Right hindlimb (tissue), 1 donor: ENCODE measurements at regions not wholly inside any gene's neighbourhood (a gene's known extent, or its start where the extent isn't known, plus 50 kb on each side); places are given as distances from the start of the nearest gene placed in this dataset.

Experiments
- DNase-seq: peaks from one replicate; pipeline ENCODE4 v3.0.0-alpha.2; 2018

DNA sequence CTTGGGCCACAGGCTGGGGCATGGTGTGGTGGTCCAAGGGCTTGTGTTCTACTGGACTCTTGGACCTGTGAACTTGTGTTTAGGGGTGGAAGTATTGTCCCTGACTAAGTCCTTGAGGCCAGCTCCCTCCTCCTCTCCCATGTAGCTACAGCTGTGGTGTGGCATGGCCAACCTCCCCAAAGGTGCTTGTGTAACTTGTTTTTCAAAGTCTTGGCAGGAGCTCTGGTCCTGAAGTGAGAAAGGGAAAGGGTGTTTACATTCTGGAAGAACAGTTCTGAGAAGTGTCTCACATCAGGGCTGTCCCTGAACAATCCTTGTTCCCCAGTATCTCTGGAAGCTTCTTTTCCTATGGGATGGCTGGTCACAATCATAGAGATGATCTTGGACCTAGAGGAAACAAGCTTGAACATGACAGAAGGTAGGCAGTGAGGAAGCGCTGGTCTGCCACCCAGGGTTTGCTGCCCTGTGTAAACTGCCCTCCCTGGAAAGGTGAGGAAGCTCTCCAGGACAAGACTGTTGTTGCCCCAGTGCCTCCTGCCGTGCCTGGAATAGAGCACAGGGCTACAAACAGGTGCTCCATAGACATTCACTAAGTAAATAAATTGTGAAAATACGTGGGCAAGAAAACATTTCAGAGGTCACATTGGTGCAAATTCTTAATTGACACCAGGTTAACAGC, 64.6 kb upstream of the KLF9 start:
- DNase-seq: no peak

DNA sequence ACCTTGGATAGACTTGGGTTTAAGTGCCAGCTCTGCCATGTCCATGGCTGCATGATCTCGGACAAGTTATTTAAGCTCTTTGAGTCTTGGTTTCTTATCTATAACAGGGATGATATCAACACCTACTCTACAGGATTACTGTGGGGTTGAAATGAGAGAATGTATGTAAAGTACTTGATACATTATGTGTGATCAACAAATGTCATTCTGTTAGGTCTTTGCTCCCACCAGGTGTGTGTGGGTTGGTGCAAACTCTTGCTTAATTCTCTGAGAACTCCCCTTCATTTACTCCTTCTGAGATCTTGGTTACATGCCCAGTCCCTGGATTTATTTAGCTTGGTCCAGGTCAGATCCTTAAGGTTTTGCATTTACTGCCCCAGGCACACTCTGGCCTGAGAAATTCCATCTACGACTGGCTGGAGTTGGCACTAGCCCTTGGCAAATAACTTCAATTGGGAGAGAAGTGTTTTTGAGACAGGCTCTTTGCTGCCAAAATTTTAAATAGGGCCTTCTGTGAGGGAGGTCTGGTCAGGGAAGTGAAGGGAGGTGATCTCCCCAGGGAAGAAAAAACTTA, 63.5 kb upstream of the KLF9 start:
- DNase-seq: no peak

DNA sequence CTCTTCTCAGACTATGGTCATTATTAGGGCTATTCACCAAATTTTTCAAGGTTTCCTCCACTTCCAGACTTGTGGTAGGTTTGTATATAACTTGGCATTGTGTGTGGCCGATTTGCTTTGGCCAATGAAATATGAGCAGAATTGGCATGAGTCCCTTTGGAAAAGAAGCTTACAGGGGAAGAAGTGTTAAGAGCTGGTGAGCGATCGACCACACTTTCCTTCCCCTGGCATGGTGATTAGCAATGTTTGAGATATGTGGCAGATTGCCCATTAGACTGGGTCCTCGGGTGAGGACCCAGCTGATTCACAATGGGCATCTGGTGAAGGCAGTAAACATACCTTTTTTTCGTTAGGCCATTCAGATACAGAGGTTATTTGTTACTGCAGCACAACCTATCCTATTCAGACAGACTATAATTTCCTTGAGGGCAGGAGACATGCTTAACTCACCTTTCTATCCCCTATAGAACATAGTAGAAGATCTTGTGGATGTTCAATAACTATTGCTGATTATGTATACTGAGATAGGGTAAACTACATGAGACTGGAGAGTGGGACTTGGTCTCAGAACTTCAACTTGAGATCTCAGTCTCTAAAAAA, 62.8 kb upstream of the KLF9 start:
- DNase-seq: no peak

DNA sequence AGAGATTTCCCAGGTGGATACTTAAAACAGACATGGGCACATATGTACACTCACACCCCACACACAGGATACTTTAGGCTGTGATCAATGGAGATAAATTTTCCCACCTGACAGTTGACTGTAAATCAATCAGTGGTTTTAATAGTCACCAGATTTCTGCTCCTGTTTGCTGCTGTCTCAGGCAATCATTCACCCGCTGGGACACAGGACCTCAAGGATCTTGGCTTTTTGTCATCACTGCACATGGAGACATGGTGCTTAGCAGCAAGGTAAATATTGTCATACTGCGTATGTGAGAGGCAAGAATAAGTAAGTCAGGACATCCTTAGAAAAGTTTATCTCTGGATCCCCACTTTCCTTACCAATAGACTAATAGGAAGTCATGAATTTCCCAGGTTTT, 60.8 kb upstream of the KLF9 start:
- DNase-seq: peak; percentile 32

DNA sequence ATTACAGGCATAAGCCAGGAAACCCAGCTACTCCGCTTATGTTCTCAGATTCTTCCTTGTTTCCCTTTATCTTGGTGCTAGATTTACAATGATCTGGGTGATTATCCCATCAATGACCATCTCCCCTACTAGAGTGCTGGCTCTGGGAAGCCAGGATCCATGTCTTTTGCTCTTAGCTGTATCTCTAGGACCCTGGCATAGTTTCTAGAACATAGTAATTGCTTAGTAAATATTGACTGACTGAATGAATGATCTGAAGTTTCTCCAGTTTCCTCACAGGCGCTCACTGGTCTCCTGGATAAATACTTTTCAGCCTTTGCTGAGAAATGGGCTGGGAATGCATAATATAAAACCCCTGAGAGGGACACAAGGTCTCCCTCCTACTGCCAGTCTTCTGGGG, 60.0 kb upstream of the KLF9 start:
- DNase-seq: no peak

DNA sequence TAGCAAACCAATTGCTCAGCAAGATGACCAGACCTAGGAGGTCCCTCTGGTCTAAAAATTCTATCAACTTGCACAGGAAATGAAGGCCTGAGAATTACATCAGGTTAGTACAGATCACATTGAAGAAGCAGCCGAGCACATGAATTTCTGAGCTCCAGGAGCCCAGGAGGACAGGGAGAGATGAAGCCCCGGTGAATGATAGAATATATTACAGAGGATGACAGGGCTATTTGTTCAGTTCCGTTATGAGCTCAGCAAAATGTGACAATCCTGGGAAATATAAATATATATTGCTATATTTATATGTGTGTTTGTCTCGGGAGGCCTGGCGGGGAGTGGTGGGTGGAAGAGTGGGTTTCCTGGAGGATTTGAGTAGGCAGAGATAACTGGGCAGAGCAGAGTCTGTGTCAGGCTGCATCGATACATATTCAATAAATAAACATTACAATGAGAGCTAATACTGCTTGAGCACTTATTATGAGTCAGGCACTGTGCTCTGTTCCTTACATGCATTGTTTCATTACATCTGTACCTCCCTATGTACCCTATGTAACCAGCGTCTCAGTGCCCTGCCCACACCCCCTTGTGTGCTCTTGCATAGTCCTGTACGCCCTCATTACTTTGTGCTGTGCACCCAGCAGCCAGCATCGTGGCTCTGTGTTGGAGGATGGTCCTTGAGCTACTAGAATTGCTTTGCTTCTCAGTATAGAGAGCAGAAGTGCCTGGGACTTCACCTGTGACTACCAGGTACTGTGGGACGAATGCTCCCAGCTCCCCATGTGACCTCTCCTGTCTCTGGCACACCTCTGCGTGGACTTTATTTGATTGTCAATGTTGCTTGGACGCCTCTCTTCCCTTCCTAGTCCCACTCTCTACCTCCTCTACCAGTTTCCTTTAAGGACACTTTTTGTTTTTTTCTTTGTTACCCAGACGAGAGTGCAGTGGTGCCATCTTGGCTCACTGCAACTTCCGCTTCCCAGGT, 58.1 kb upstream of the KLF9 start:
- DNase-seq: no peak

DNA sequence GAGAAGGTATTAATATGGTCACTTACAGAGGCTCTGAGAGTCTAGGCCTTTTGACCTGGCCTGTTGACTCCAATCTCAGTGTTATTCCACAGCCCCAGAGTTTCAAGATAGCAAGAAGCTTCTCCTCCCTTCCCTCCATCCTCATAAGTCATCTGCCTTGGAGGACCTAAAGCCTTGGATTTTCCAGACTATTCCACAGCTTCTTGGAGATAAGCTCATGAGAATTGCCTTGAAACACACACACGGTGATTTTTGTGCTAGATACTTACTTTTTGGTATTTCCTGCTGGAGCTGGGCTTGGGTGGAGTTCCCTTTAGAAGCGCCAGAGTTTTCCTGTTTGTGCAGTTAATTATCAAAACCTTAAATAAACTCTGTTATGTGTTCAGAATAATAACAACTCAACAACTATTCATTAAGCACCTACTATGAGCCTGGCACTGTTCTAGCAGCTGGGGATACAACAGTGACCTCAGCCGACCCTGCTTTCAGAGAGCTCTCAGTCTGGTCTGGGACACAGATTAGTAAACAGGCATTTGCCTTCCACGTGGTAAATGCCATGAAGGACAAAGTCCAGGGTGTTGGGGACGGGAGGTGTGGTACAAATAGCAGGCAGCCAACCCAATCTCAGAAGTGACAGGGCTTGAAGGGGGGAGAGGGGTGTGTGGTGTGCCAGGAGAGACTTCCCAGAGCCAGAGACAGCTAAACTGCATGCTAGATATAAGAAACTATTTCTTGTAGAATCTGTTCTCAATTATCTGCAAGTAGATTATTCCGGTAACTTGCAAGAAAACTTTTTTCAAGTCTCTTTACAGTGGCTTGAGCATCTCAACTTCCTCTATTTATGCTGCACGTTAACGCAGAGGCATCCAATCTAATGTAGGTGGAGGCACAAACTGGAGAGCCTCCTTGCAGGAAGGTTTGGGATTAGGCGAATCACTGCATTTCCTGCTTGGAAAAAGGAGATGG, 55.9 kb upstream of the KLF9 start:
- DNase-seq: no peak

DNA sequence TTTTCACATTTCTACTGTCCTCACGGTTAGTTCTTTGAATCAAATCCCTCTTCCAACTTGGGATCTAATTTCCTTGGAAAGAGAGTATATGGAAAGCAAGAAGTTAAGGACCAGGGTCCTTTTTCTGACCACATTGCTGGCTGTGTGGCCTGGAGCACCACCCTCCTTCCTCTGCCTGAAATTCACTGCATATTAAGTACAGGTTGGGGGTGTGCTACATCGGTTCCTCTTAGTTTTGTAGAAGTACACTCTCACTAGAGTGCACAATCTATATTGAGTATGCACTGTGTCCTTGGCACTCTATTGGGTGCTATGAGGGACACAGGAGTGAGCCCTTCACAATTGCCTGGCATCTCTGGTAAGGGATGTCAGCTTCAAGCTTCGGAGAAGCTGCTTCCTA, 53.8 kb upstream of the KLF9 start:
- no peak for DNase-seq

DNA sequence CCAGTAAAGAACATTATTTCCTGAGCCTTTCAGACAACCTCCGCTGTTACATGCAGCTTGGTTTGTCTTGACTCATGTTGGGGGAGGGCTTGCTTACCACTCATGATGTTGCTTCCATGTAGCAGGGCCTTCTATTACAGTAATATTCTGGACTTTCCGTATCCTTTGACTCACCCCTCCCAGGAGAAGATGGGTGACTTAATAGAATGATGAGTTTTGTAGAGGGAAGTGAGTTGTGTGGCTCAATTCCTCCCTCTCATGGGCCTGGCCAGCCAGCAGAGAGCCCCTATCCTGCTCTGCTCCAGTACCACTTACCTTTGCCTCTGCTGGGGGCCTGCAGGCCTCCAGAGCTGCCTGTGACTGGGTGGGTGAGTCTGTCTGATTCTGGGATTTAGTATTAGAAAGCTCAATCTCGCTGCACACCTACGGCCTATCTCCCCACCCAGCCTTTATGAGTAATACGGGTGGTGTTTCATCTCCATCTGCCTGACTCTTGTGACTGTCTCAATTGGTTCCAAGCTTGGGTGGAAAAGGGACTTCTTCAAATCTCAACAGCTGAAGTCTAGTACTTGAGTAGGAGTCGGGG, 52.6 kb upstream of the KLF9 start:
- DNase-seq: no peak

DNA sequence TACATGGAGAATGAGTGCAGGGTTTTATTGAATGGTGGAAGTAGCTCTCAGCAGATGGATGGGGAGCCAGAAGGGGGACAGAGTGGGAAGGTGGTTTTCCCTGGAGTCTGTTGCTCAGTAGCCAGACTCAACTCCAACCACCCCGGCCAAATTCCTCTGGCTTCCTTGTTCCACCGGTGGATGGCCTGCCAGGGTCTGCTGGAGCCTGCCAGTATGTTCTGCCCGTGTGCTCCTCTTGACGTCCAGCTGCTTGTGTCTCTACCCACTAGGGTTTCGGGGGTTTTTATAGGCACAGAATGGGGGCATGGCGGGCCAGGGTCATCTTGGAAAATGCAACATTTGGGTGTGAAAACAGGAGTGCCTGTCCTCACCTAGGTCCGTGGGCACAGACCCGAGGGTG, 51.4 kb upstream of the KLF9 start:
- no peak for DNase-seq

DNA sequence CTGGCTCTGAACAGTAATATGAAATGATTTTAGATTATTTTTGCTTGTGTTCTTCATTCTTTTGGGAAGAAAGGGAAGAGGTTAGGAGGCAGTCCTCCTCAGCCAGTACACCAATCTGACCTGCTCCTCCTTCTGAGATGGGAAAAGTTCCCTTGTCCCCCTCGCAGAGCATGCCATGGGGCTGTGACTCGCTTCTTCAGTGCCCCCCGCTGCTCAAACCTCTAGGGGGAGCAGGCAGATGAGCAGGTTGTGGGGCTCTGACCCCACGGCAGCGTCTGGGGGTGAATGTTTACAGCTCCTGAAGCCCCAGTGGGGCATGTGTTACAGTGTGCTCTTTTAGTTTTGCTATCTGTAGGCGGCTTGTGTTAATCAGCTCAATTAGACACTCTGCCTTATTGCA, 50.9 kb upstream of the KLF9 start:
- no peak for DNase-seq
